Naive thymus-derived CD8-positive, alpha-beta T cell (primary cell): ENCODE measurements at regions not wholly inside any gene's neighbourhood (a gene's known extent, or its start where the extent isn't known, plus 50 kb on each side); places are given as distances from the start of the nearest gene placed in this dataset.
"Not testable (repeated sequence)": the region's sequence is repeated elsewhere in the genome, so short reads cannot be mapped to it uniquely, and the experiment has no call there.

Source experiments
- ATAC-seq, 2 donors: fragments of 150-1000 bp; cut with Tn5 transposase in 1 of 2; sonication (Bioruptor Pico), chemical (Tn5 transposase) in 1 of 2; 1 replicate in 1 of 2; 2 replicates in 1 of 2; pipeline ENCODE4 v1.10.0; 2021; ENCODE audit warnings: mild to moderate bottlenecking in 2 of 2, moderate library complexity in 2 of 2
- POLR2A ChIA-PET: fragments of 350-600 bp; sonication (Branson Sonifier 250); formaldehyde crosslinking; loops from one replicate; lab custom pipeline; 2021; ENCODE audit warnings: antibody characterized with exemption; lab: Charles Lee
- DNase-seq, 10 donors: peaks; one replicate each; pipeline versions ENCODE4 v3.0.0 to v3.0.0-alpha.2; 2020 to 2022
- H3K27ac Mint-ChIP-seq, 10 donors: one replicate each; pipeline ENCODE4 v1.8.0; 2020 to 2022; ENCODE audit warnings: mild to moderate bottlenecking in 10 of 10, mixed read lengths in 10 of 10, moderate library complexity in 4 of 10, inconsistent platforms in 1 of 10
- H3K27me3 Mint-ChIP-seq, 5 donors: one replicate each; pipeline ENCODE4 v1.8.0; 2021 to 2022; ENCODE audit warnings: mixed read lengths in 5 of 5
- H3K36me3 Mint-ChIP-seq, 3 donors: one replicate each; pipeline ENCODE4 v1.8.0; 2020 to 2022; ENCODE audit warnings: mixed read lengths in 3 of 3, mild to moderate bottlenecking in 2 of 3, inconsistent platforms in 1 of 3
- H3K4me1 Mint-ChIP-seq, 4 donors: one replicate each; pipeline ENCODE4 v1.8.0; 2021 to 2022; ENCODE audit warnings: mixed read lengths in 4 of 4
- H3K4me3 Mint-ChIP-seq, 10 donors: one replicate each; pipeline ENCODE4 v1.8.0; 2020 to 2022; ENCODE audit warnings: mild to moderate bottlenecking in 10 of 10, mixed read lengths in 10 of 10, moderate library complexity in 6 of 10, inconsistent platforms in 1 of 10
- H3K9me3 Mint-ChIP-seq, 9 donors: one replicate each; pipeline ENCODE4 v1.8.0; 2020 to 2022; ENCODE audit warnings: mixed read lengths in 9 of 9, mild to moderate bottlenecking in 3 of 9, inconsistent platforms in 1 of 9, moderate library complexity in 1 of 9

- H3K27ac Mint-ChIP-seq: not testable (repeated sequence)
Observed at GRCh38 chr2:87455209-87455853, 292.6 kb upstream of the PLGLB2 start.

DNA sequence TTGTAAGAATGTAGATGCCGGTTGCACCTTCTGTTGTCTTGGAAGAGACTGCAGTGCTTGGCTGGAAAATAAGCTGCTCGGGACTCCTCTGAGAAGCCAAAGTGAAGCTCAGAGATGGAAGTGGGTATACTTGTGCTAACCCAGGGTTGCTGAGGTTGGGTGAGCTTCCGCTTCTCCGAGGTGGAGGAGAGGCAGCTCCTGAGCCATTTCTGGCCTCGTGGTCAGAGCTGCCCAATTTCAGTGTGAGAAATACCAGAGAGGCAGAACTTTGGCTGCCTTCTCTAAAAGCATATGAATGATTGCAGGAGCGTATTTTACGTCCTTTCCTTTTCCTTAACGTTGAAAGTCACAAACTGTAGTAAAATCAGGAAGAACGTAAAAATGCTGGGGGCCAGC, 292.0 kb upstream of the PLGLB2 start:
- peak; percentile 65 to 67 for ATAC-seq
- DNase-seq: peak in 1 of 10 donors; percentile 5
- Mint-ChIP-seq H3K4me1 (peaks cover 0 to 15% (median 0%) of the 10 kb centered on the region in 4 donors), H3K4me3 (peak overlapping the region in 1 of 10 donors; percentile 60)
- POLR2A ChIA-PET, H3K27ac Mint-ChIP-seq, H3K27me3 Mint-ChIP-seq, H3K36me3 Mint-ChIP-seq, H3K9me3 Mint-ChIP-seq: not testable (repeated sequence)

More at GRCh38 chr2:87455209-87455853, 292.6 kb upstream of the PLGLB2 start:
- Mint-ChIP-seq H3K4me1 (peaks cover 0 to 15% (median 0%) of the 10 kb centered on the region in 4 donors), H3K4me3 (peak overlapping the region in 3 of 10 donors; percentile 29 to 74 (median 60))
- H3K36me3 Mint-ChIP-seq, DNase-seq, H3K27me3 Mint-ChIP-seq, H3K9me3 Mint-ChIP-seq, POLR2A ChIA-PET: not testable (repeated sequence)
- peak; percentile 36 to 42 for ATAC-seq

GRCh38 chr2:87456477-87457128, 291.3 kb upstream of the PLGLB2 start:
- peak overlapping the region in 2 of 10 donors; percentile 29 to 62 for H3K27ac Mint-ChIP-seq
- H3K4me3 Mint-ChIP-seq: peak overlapping the region in 5 of 10 donors; percentile 3 to 70 (median 46)
- ATAC-seq, POLR2A ChIA-PET, H3K27me3 Mint-ChIP-seq, H3K9me3 Mint-ChIP-seq, H3K36me3 Mint-ChIP-seq, DNase-seq: not testable (repeated sequence)
- H3K4me1 Mint-ChIP-seq: peaks cover 0 to 16% (median 0%) of the 10 kb centered on the region in 4 donors

DNA sequence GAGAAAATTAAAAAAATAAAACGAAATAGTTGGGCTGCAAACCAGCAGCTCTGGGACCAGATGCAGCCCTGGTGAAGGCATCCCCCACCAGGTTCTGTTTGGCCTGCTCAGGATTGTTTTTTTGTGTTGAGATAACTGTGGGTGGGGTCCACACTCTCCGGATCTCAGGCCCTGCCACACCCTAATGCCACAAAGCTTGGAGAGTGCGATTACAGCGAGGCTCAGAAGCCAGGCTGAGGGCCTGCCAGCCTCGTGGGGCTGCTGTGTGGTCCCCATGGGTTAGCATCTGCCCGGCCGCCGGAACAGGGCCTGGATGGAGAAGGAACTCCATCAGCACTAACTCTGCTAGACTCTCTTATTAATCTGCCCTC, 290.8 kb upstream of the PLGLB2 start:
- not testable (repeated sequence) for H3K9me3 Mint-ChIP-seq

DNA sequence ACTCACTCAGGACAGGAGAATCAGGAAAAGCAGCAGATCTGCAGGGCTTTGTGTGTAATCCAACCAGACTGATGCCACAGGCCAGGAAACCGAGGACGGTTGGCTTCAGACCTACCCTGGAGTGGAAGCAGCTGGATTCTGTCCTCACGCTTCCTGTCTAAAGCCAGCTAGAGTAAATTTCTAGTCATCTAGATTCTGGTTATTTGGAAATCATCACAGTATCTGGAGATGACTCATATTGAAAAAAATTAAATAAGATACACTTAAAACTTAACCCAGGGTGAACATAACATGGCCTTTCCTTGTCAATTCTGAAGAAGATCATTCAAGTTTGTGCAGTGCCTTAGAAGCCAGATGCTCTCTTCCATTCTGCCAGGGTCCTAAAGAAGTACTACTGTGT, 288.9 kb upstream of the PLGLB2 start:
- ATAC-seq, H3K36me3 Mint-ChIP-seq, H3K27me3 Mint-ChIP-seq, H3K9me3 Mint-ChIP-seq, DNase-seq, POLR2A ChIA-PET: not testable (repeated sequence)
- H3K4me1 Mint-ChIP-seq: peaks cover 0 to 16% (median 0%) of the 10 kb centered on the region in 4 donors
- peak overlapping the region in 3 of 10 donors; percentile 48 to 74 (median 52) for H3K4me3 Mint-ChIP-seq
- H3K27ac Mint-ChIP-seq: peak overlapping the region in 2 of 10 donors; percentile 48 to 77

More for the DNA sequence above, 290.8 kb upstream of the PLGLB2 start:
- ATAC-seq, DNase-seq, H3K36me3 Mint-ChIP-seq, H3K27ac Mint-ChIP-seq, POLR2A ChIA-PET, H3K4me3 Mint-ChIP-seq, H3K27me3 Mint-ChIP-seq: not testable (repeated sequence)
- peaks cover 0 to 18% (median 0%) of the 10 kb centered on the region in 4 donors for H3K4me1 Mint-ChIP-seq

DNA sequence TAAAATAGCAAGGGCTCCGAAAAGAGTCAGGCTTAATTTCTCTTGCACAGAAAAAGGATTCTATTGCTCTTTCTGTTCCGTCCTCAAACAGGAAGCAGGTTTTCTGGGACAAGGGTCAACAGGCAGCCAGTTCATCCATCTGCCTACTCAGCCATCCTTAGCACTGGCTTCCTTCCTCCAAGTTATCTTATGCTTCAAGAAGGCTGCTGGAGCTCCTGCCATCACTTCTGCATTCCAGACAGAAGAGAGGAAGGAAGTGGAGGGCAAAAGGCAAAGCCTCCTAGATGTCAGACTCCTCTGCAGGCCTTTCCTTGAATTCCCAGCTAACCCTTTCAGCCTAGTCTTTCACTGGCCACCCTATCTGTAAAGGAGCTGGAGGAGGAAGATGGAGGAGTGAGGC, 287.8 kb upstream of the PLGLB2 start:
- H3K4me3 Mint-ChIP-seq, H3K9me3 Mint-ChIP-seq, ATAC-seq, POLR2A ChIA-PET, H3K27me3 Mint-ChIP-seq, DNase-seq, H3K27ac Mint-ChIP-seq, H3K36me3 Mint-ChIP-seq: not testable (repeated sequence)
- peaks cover 0 to 21% (median 0%) of the 10 kb centered on the region in 4 donors for H3K4me1 Mint-ChIP-seq

GRCh38 chr2:87460662-87461061, 287.2 kb upstream of the PLGLB2 start:
- H3K27ac Mint-ChIP-seq, DNase-seq, POLR2A ChIA-PET, ATAC-seq, H3K36me3 Mint-ChIP-seq, H3K27me3 Mint-ChIP-seq, H3K4me3 Mint-ChIP-seq, H3K9me3 Mint-ChIP-seq: not testable (repeated sequence)
- peaks cover 0 to 23% (median 0%) of the 10 kb centered on the region in 4 donors for H3K4me1 Mint-ChIP-seq

GRCh38 chr2:87461671-87462070, 286.2 kb upstream of the PLGLB2 start:
- POLR2A ChIA-PET, H3K4me3 Mint-ChIP-seq, H3K9me3 Mint-ChIP-seq, ATAC-seq, DNase-seq, H3K36me3 Mint-ChIP-seq, H3K27ac Mint-ChIP-seq, H3K27me3 Mint-ChIP-seq: not testable (repeated sequence)
- H3K4me1 Mint-ChIP-seq: peaks cover 0 to 29% (median 2%) of the 10 kb centered on the region in 4 donors

DNA sequence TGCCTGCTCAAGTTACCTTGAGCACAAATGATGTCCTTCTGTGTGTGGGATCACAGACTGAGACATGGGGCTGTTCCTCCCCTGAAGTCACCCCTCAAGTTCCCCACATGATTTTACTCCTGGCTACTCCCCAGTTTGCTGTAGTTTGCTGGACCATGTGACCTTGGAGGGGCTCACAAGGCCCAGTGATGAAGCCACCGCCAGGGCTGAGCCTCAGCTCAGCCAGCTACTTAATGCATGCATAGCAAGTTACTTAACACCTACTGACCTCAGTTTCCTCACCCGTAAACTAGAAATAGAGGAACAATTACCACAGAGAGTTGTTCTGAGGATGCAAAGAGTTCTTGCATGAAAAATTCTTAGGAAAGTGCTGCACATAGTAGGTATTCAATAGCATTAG, 283.7 kb upstream of the PLGLB2 start:
- H3K27me3 Mint-ChIP-seq, POLR2A ChIA-PET, H3K36me3 Mint-ChIP-seq, ATAC-seq, DNase-seq, H3K9me3 Mint-ChIP-seq: not testable (repeated sequence)
- H3K4me3 Mint-ChIP-seq: peak overlapping the region in 2 of 10 donors; percentile 51 to 59
- H3K27ac Mint-ChIP-seq: peak overlapping the region in 5 of 10 donors; percentile 54 to 89 (median 68)
- peaks cover 0 to 30% (median 3%) of the 10 kb centered on the region in 4 donors for H3K4me1 Mint-ChIP-seq

GRCh38 chr2:87465730-87466129, 282.2 kb upstream of the PLGLB2 start:
- Mint-ChIP-seq H3K27ac (peak overlapping the region in 1 of 10 donors; percentile 54), H3K4me1 (peaks cover 0 to 42% (median 9%) of the 10 kb centered on the region in 4 donors)
- H3K36me3 Mint-ChIP-seq, DNase-seq, ATAC-seq, POLR2A ChIA-PET, H3K27me3 Mint-ChIP-seq, H3K4me3 Mint-ChIP-seq, H3K9me3 Mint-ChIP-seq: not testable (repeated sequence)

DNA sequence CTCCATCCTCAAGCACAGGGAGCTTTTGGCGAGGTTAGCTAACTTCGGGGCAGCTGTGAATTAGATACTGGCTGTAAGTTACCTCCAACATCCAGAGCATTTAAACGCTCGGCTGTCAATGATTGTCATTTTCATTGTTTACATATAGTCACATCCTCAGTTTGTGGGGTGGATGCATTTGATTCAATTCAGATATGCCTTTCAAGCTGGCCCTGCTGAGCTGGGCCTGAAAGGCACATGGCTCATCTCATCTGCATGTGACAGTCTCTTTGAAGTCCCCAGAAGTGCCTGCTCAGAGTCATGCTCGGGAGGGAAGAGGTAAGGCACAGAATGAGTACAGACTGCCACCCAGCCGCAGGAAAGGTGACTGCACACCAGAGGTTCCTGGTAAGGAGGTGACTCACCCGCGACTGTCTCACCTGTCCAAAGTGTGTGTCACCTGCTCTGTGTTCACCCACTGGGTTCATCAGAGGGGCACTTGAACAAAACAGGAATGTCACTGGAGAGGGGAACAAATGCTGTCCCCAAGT, 281.2 kb upstream of the PLGLB2 start:
- H3K27me3 Mint-ChIP-seq, H3K36me3 Mint-ChIP-seq, H3K4me3 Mint-ChIP-seq, H3K9me3 Mint-ChIP-seq, POLR2A ChIA-PET: not testable (repeated sequence)
- H3K27ac Mint-ChIP-seq: peak overlapping the region in 4 of 10 donors; percentile 25 to 72 (median 43)
- peaks cover 0 to 45% (median 10%) of the 10 kb centered on the region in 4 donors for H3K4me1 Mint-ChIP-seq
- DNase-seq: peak in 8 of 10 donors; percentile 12 to 65 (median 26)
- peak; percentile 96 to 97 for ATAC-seq

- H3K36me3 Mint-ChIP-seq, DNase-seq, H3K4me3 Mint-ChIP-seq, H3K27ac Mint-ChIP-seq, H3K9me3 Mint-ChIP-seq, ATAC-seq, H3K27me3 Mint-ChIP-seq, POLR2A ChIA-PET: not testable (repeated sequence)
- peaks cover 0 to 43% (median 10%) of the 10 kb centered on the region in 4 donors for H3K4me1 Mint-ChIP-seq
Observed at GRCh38 chr2:87468429-87468981, 279.4 kb upstream of the PLGLB2 start.
